Chondrocyte (in vitro differentiated cells): ENCODE measurements at regions not wholly inside any gene's neighbourhood (a gene's known extent, or its start where the extent isn't known, plus 50 kb on each side); places are given as distances from the start of the nearest gene placed in this dataset.

Experiments used
- DNase-seq: peaks from one replicate; pipeline ENCODE4 v3.0.0; 2021; ENCODE audit warnings: mixed read lengths, low spot score
- H3K27ac Mint-ChIP-seq: one replicate; pipeline ENCODE4 v1.8.0; 2021; ENCODE audit warnings: mild to moderate bottlenecking, moderate library complexity, mixed read lengths; ENCODE audit not compliant: unreplicated experiment
- H3K27me3 Mint-ChIP-seq: 2 replicates; pipeline ENCODE4 v1.8.0; 2021; ENCODE audit warnings: low read depth, mixed read lengths
- H3K36me3 Mint-ChIP-seq: 2 replicates; pipeline ENCODE4 v1.8.0; 2021; ENCODE audit warnings: low read depth, mixed read lengths
- H3K4me1 Mint-ChIP-seq: 2 replicates; pipeline ENCODE4 v1.8.0; 2021; ENCODE audit warnings: low read depth, mild to moderate bottlenecking, mixed read lengths
- H3K4me3 Mint-ChIP-seq: one replicate; pipeline ENCODE4 v1.8.0; 2021; ENCODE audit warnings: mild to moderate bottlenecking, moderate library complexity, mixed read lengths; ENCODE audit not compliant: unreplicated experiment
- H3K9me3 Mint-ChIP-seq: 2 replicates; pipeline ENCODE4 v1.8.0; 2021; ENCODE audit warnings: low read depth, mixed read lengths
- CTCF ChIP-seq: fragments of 200-600 bp; sonication (generic); IDR thresholded peaks from 2 replicates; pipeline ENCODE4 v1.5.0; 2021; ENCODE audit warnings: antibody characterized with exemption, mild to moderate bottlenecking, moderate library complexity

- DNase-seq, result no peak
These were observed 172.4 kb downstream of the PMP22 start for GRCh38 chr17:15092762-15093161.

GRCh38 chr17:15092261-15092660 lies 172.9 kb downstream of the PMP22 start:
- no peak for TF ChIP-seq CTCF
- no peak for DNase-seq
- Mint-ChIP-seq H3K27ac (no peak overlapping the region), H3K9me3 (peaks cover 2% of the 10 kb centered on the region), H3K4me1 (peaks cover 3% of the 10 kb centered on the region), H3K36me3 (no peaks in the 10 kb centered on the region), H3K4me3 (no peak overlapping the region), H3K27me3 (no peaks in the 10 kb centered on the region)

More at GRCh38 chr17:15092762-15093161, 172.4 kb downstream of the PMP22 start:
- Mint-ChIP-seq H3K36me3 (no peaks in the 10 kb centered on the region), H3K4me1 (peaks cover 3% of the 10 kb centered on the region), H3K27ac (no peak overlapping the region), H3K4me3 (no peak overlapping the region), H3K27me3 (no peaks in the 10 kb centered on the region), H3K9me3 (peaks cover 2% of the 10 kb centered on the region)
- no peak for TF ChIP-seq CTCF

- no peak for DNase-seq
- no peak overlapping the region for H3K4me3 Mint-ChIP-seq
- no peak overlapping the region for H3K27ac Mint-ChIP-seq
- peaks cover 2% of the 10 kb centered on the region for H3K9me3 Mint-ChIP-seq
- no peaks in the 10 kb centered on the region for H3K27me3 Mint-ChIP-seq
- TF ChIP-seq CTCF, result peak; percentile 79
- peaks cover 3% of the 10 kb centered on the region for H3K4me1 Mint-ChIP-seq
- no peaks in the 10 kb centered on the region for H3K36me3 Mint-ChIP-seq
These were observed 173.3 kb downstream of the PMP22 start for GRCh38 chr17:15091825-15092224.

GRCh38 chr17:15090533-15090932 lies 174.6 kb downstream of the PMP22 start:
- peaks cover 9% of the 10 kb centered on the region for H3K4me1 Mint-ChIP-seq
- no peak for DNase-seq
- H3K27ac Mint-ChIP-seq, result no peak overlapping the region
- H3K36me3 Mint-ChIP-seq, result no peaks in the 10 kb centered on the region
- no peak overlapping the region for H3K4me3 Mint-ChIP-seq
- no peak for TF ChIP-seq CTCF
- H3K9me3 Mint-ChIP-seq, result peaks cover 2% of the 10 kb centered on the region
- no peaks in the 10 kb centered on the region for H3K27me3 Mint-ChIP-seq

GRCh38 chr17:15087946-15088345 lies 177.2 kb downstream of the PMP22 start:
- Mint-ChIP-seq H3K27ac (no peak overlapping the region), H3K27me3 (no peaks in the 10 kb centered on the region), H3K36me3 (no peaks in the 10 kb centered on the region), H3K4me3 (no peak overlapping the region), H3K4me1 (peaks cover 20% of the 10 kb centered on the region), H3K9me3 (no peaks in the 10 kb centered on the region)
- DNase-seq, result no peak
- no peak for TF ChIP-seq CTCF
